ENCODE measurements at regions not wholly inside any gene's neighbourhood (a gene's known extent, or its start where the extent isn't known, plus 50 kb on each side); places are given as distances from the start of the nearest gene placed in this dataset.
A peak's percentile ranks its signal among the peaks of the same experiment; 100 is the strongest.

DNA sequence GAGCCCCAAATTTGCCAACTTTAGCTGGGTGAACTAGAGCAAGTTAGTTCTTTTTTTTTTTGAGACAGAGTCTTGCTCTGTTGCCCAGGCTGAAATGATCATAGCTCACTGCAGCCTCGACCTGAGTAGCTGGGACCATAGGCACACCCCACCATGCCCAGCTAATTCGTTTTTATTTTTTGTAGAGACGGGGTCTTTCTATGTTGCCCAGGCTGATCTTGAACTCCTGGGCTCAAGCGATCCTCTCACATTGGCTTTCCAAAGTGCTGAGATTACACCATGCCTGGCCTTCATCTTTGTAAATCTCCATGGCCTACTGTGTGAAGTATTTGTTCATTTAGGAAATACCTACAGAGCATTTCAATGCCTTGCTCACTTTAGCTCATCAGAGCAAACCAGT lies 105.6 kb upstream of the SLC44A3 start:
- ChIA-PET POLR2A (ENCODE audit: unreplicated experiment) (interaction anchor here (0.5 to 0.7 kb wide), 4 partner anchors 45 to 178 kb away, joined by 3 to 6 read pairs (median 4); partner anchors contain the start of gene F3), CTCF (interaction anchor here (0.6 kb wide), 1 partner anchor 178 kb away, joined by 3 read pairs; no protein-coding TSS in a partner anchor)
- H3K4me2 ChIP-seq = no peak overlapping the region
- no peak overlapping the region for H2AFZ ChIP-seq
- H3F3A ChIP-seq (ENCODE audit: insufficient read depth, low read depth) = peaks cover 7% of the 10 kb centered on the region; the same call in 1 of the 2 replicates
- H3K79me2 ChIP-seq (ENCODE audit: low read depth) = no peaks in the 10 kb centered on the region
- H3K36me3 ChIP-seq (ENCODE audit: low read depth) = peaks cover 5% of the 10 kb centered on the region; the same call in 1 of the 2 replicates
- H3K9me3 ChIP-seq (ENCODE audit: insufficient read depth, low read depth) = peaks cover 8% of the 10 kb centered on the region
- intact Hi-C loops (cut with micrococcal nuclease; ENCODE audit: unreplicated experiment) = loop anchor here (5.0 kb wide), 2 partner anchors 67 to 88 kb away; no protein-coding TSS in a partner anchor
- H3K4me1 ChIP-seq (replicated peaks; ENCODE audit: insufficient read depth) = peaks cover 23% of the 10 kb centered on the region
- no peak for DNase-seq
- no peak overlapping the region for H3K4me3 ChIP-seq
- TF ChIP-seq, protein P1, sequence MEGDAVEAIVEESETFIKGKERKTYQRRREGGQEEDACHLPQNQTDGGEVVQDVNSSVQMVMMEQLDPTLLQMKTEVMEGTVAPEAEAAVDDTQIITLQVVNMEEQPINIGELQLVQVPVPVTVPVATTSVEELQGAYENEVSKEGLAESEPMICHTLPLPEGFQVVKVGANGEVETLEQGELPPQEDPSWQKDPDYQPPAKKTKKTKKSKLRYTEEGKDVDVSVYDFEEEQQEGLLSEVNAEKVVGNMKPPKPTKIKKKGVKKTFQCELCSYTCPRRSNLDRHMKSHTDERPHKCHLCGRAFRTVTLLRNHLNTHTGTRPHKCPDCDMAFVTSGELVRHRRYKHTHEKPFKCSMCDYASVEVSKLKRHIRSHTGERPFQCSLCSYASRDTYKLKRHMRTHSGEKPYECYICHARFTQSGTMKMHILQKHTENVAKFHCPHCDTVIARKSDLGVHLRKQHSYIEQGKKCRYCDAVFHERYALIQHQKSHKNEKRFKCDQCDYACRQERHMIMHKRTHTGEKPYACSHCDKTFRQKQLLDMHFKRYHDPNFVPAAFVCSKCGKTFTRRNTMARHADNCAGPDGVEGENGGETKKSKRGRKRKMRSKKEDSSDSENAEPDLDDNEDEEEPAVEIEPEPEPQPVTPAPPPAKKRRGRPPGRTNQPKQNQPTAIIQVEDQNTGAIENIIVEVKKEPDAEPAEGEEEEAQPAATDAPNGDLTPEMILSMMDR (conservative IDR thresholded peaks at IDR 0.05) = no peak
- TF ChIP-seq EZH2 (IDR thresholded peaks at IDR 0.05; ENCODE audit: low read depth) = no peak
- BruUV-seq (replicated peaks) = no TSS peak
- peak overlapping the region; percentile 79 for H3K27ac ChIP-seq
- no peaks in the 10 kb centered on the region for H3K27me3 ChIP-seq (ENCODE audit: insufficient read depth, low read depth)
- H4K20me1 ChIP-seq (ENCODE audit: insufficient read depth) = no peaks in the 10 kb centered on the region
- H3K9me2 ChIP-seq (ENCODE audit: insufficient read depth) = no peaks in the 10 kb centered on the region

GRCh38 chr1:94714152-94714551 lies 106.0 kb upstream of the SLC44A3 start:
- H3K4me3 ChIP-seq = no peak overlapping the region
- BruUV-seq (replicated peaks) = TSS peak; percentile 99

GRCh38 chr1:94713472-94714141 lies 106.5 kb upstream of the SLC44A3 start:
- ChIA-PET POLR2A (ENCODE audit: unreplicated experiment) (interaction anchor here (0.5 to 0.7 kb wide), 6 partner anchors 13 to 70 kb away, joined by 3 to 7 read pairs (median 3); no protein-coding TSS in a partner anchor), CTCF (interaction anchor here (0.7 to 0.8 kb wide), 3 partner anchors 10 to 356 kb away, joined by 3 read pairs; no protein-coding TSS in a partner anchor)
- BruUV-seq (replicated peaks) = TSS peak; percentile 84
- H4K20me1 ChIP-seq (ENCODE audit: insufficient read depth) = no peaks in the 10 kb centered on the region
- H3K4me2 ChIP-seq = peak overlapping the region; percentile 59
- H3K36me3 ChIP-seq (ENCODE audit: low read depth) = peaks cover 5% of the 10 kb centered on the region; the same call in 1 of the 2 replicates
- peaks cover 8% of the 10 kb centered on the region for H3K9me3 ChIP-seq (ENCODE audit: insufficient read depth, low read depth)
- intact Hi-C loops (cut with micrococcal nuclease; ENCODE audit: unreplicated experiment) = loop anchor here (1.0 to 5.0 kb wide), 4 partner anchors 27 to 90 kb away; no protein-coding TSS in a partner anchor
- 0 out of 2 replicates have a peak overlapping the region, but pooled peaks have one; percentile 9 for H3K4me3 ChIP-seq
- 0 out of 2 replicates have a peak overlapping the region, but pooled peaks have one; percentile 1 for H2AFZ ChIP-seq
- H3K79me2 ChIP-seq (ENCODE audit: low read depth) = no peaks in the 10 kb centered on the region
- H3K27me3 ChIP-seq (ENCODE audit: insufficient read depth, low read depth) = no peaks in the 10 kb centered on the region
- H3K4me1 ChIP-seq (replicated peaks; ENCODE audit: insufficient read depth) = peaks cover 23% of the 10 kb centered on the region
- peak overlapping the region; percentile 79 for H3K27ac ChIP-seq
- TF ChIP-seq, protein P1 (conservative IDR thresholded peaks at IDR 0.05) = no peak
- no peak for TF ChIP-seq EZH2 (IDR thresholded peaks at IDR 0.05; ENCODE audit: low read depth)
- H3K9me2 ChIP-seq (ENCODE audit: insufficient read depth) = no peaks in the 10 kb centered on the region
- peak; percentile 86 to 99 for DNase-seq
- peaks cover 7% of the 10 kb centered on the region; the same call in 1 of the 2 replicates for H3F3A ChIP-seq (ENCODE audit: insufficient read depth, low read depth)

More at GRCh38 chr1:94714152-94714551, 106.0 kb upstream of the SLC44A3 start:
- peaks cover 8% of the 10 kb centered on the region for H3K9me3 ChIP-seq (ENCODE audit: insufficient read depth, low read depth)
- ChIA-PET POLR2A (ENCODE audit: unreplicated experiment) (interaction anchor here (0.5 to 0.7 kb wide), 4 partner anchors 13 to 70 kb away, joined by 3 to 7 read pairs (median 4); no protein-coding TSS in a partner anchor), CTCF (interaction anchor here (0.7 to 0.8 kb wide), 2 partner anchors 91 to 357 kb away, joined by 3 read pairs; no protein-coding TSS in a partner anchor)
- TF ChIP-seq EZH2 (IDR thresholded peaks at IDR 0.05; ENCODE audit: low read depth) = no peak
- TF ChIP-seq, protein P1 (conservative IDR thresholded peaks at IDR 0.05) = no peak
- peak overlapping the region; percentile 79 for H3K27ac ChIP-seq
- no peaks in the 10 kb centered on the region for H3K9me2 ChIP-seq (ENCODE audit: insufficient read depth)
- H2AFZ ChIP-seq = no peak overlapping the region
- no peak for DNase-seq
- H3F3A ChIP-seq (ENCODE audit: insufficient read depth, low read depth) = peaks cover 7% of the 10 kb centered on the region; the same call in 1 of the 2 replicates
- peak overlapping the region; percentile 39 for H3K4me2 ChIP-seq
- peaks cover 5% of the 10 kb centered on the region; the same call in 1 of the 2 replicates for H3K36me3 ChIP-seq (ENCODE audit: low read depth)
- intact Hi-C loops (cut with micrococcal nuclease; ENCODE audit: unreplicated experiment) = loop anchor here (5.0 kb wide), 2 partner anchors 67 to 88 kb away; no protein-coding TSS in a partner anchor
- H3K27me3 ChIP-seq (ENCODE audit: insufficient read depth, low read depth) = no peaks in the 10 kb centered on the region
- no peaks in the 10 kb centered on the region for H4K20me1 ChIP-seq (ENCODE audit: insufficient read depth)
- H3K79me2 ChIP-seq (ENCODE audit: low read depth) = no peaks in the 10 kb centered on the region
- peaks cover 23% of the 10 kb centered on the region for H3K4me1 ChIP-seq (replicated peaks; ENCODE audit: insufficient read depth)

Data from PC-9 (cell line).